ENCODE measurements at regions not wholly inside any gene's neighbourhood (a gene's known extent, or its start where the extent isn't known, plus 50 kb on each side); places are given as distances from the start of the nearest gene placed in this dataset.
"Not testable (repeated sequence)": the region's sequence is repeated elsewhere in the genome, so short reads cannot be mapped to it uniquely, and the experiment has no call there.

DNA sequence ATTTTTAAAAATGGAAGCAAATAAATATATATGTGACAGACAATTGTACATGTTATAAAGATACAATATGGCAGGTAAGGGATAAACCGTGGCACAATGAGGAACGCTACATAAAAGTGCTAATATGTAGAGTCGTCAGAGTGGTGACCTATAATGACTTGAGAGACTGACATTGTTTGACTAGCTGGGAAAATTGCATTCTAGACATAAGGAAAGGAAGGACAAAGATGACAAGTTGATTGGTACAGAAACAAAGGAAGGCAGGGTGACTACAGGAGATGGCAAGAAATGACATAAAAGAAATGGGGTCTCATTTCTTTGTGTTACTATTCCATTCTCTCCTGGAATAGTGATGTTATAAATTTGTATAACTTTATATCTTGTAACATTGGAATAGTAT is 420.4 kb downstream of the DSC3 start:
- Histone ChIP-seq H3K4me3 (no peak overlapping the region), H3K9me3 (replicated peaks) (no peaks in the 10 kb centered on the region), H3K27ac (no peak overlapping the region), H3K27me3 (replicated peaks) (no peaks in the 10 kb centered on the region), H3K4me1 (replicated peaks) (no peaks in the 10 kb centered on the region), H3K36me3 (no peaks in the 10 kb centered on the region)
- DNase-seq (ENCODE audit: low read depth in 1 of 2, low spot score in 2 of 2): no peak

DNA sequence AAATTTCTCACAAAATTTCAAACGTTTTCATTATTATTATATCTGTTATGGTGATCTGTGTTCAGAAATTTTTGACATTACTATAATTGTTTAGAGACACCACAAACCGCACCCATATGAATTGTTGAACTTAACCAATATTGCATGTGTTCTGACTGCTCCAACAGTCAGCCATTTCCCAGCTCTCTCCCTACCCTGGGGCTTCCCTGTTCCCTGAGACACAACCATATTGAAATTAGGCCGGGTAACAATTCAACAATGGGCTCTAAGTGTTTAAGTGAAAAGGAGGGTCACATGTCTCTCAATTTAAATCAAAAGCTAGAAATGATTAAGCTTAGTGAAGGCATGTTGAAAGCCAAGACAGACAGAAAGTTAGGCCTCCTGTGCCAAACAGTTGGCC is 424.0 kb downstream of the DSC3 start:
- Histone ChIP-seq H3K9me3 (replicated peaks) (no peaks in the 10 kb centered on the region), H3K4me3 (no peak overlapping the region), H3K27ac (no peak overlapping the region), H3K27me3 (replicated peaks) (no peaks in the 10 kb centered on the region), H3K4me1 (replicated peaks) (no peaks in the 10 kb centered on the region), H3K36me3 (no peaks in the 10 kb centered on the region)
- no peak for DNase-seq (ENCODE audit: low read depth in 1 of 2, low spot score in 2 of 2)

DNA sequence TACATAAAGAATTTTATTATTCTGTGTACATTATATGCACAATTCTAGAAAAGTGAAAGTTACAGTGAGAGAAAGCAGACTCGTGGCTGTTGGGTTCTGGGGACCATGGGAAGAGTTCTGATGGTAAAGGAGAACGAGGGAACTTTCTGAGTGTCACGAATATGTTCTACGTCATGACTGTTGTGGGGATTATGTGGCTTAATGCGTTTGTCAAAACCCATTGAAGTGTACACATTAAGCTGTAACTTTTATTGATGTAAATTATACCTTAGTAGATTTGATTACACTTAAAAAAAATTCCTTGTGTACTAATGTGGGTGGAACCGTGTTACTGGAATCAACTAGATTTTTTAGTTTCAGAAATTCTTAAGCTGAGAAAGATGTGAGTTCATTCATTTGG is 426.1 kb downstream of the DSC3 start:
- Histone ChIP-seq H3K27ac (no peak overlapping the region), H3K27me3 (replicated peaks) (no peaks in the 10 kb centered on the region), H3K9me3 (replicated peaks) (no peaks in the 10 kb centered on the region), H3K36me3 (no peaks in the 10 kb centered on the region), H3K4me1 (replicated peaks) (no peaks in the 10 kb centered on the region), H3K4me3 (no peak overlapping the region)
- no peak for DNase-seq (ENCODE audit: low read depth in 1 of 2, low spot score in 2 of 2)

DNA sequence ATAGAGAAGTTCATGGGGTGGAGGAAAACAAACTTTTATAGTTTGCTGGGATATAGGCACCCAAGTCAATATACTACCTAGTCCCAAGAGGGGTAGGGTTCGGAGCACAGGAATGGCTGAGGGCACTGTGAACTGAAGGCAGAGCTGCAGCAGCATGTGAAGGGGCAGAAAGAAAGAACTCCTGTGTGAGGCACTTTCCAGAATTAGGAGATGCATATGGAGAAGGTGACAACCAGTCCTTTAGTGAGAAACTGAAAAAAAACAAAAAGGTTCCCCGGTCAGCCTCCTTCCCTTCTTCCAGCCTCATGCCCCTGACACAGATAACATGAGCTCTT is 429.1 kb downstream of the DSC3 start:
- H3K9me3 ChIP-seq (replicated peaks): no peaks in the 10 kb centered on the region
- no peak for DNase-seq (ENCODE audit: low read depth in 1 of 2, low spot score in 2 of 2)
- no peaks in the 10 kb centered on the region for H3K27me3 ChIP-seq (replicated peaks)

DNA sequence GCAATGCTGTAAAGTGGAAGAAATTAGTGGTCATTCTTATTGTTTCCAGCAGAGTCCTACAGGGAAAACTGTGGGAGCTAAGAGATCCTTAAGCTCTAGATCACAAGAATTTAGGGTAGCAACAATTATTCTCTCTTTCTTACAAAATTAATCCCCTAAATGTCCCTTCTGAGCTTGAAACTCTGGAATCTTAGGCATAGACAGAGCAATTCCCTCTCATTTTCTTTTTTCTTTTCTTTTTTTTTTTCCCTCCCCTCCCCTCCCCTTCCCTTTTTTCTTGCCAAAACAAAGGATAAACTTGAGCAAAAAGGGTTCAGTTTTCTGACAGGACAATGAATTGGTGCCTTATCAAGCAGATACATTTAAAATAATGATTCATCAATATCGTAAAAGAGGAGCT is 441.0 kb downstream of the DSC3 start:
- DNase-seq (ENCODE audit: low read depth in 1 of 2, low spot score in 2 of 2): no peak
- H3K27me3 ChIP-seq (replicated peaks): no peaks in the 10 kb centered on the region

More for the DNA sequence above, 429.1 kb downstream of the DSC3 start:
- Histone ChIP-seq H3K4me3 (no peak overlapping the region), H3K27ac (no peak overlapping the region), H3K4me1 (replicated peaks) (no peaks in the 10 kb centered on the region), H3K36me3 (no peaks in the 10 kb centered on the region)

DNA sequence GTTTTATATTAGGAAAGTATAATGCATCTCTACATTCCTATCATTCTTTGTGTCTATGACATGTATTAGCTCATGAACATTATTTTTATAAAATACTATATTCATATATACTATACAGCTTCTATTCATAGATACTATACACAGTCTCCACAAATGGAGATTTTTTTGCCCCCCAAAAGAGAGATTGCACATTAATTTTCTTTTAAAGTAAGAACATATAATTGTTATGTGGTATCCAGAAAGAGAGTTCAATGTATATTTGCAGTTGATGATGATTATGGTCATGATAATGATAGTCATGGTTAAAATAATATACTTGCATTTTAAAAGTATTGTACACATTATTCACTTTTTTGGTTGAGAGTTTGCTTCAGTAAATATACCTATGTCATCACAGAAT is 445.3 kb downstream of the DSC3 start:
- Histone ChIP-seq H3K4me3 (no peak overlapping the region), H3K36me3 (no peaks in the 10 kb centered on the region), H3K4me1 (replicated peaks) (no peaks in the 10 kb centered on the region), H3K27ac (no peak overlapping the region), H3K27me3 (replicated peaks) (no peaks in the 10 kb centered on the region), H3K9me3 (replicated peaks) (no peaks in the 10 kb centered on the region)
- no peak for DNase-seq (ENCODE audit: low read depth in 1 of 2, low spot score in 2 of 2)

More for the DNA sequence above, 441.0 kb downstream of the DSC3 start:
- Histone ChIP-seq H3K27ac (no peak overlapping the region), H3K4me3 (no peak overlapping the region), H3K9me3 (replicated peaks) (no peaks in the 10 kb centered on the region), H3K36me3 (no peaks in the 10 kb centered on the region), H3K4me1 (replicated peaks) (no peaks in the 10 kb centered on the region)

DNA sequence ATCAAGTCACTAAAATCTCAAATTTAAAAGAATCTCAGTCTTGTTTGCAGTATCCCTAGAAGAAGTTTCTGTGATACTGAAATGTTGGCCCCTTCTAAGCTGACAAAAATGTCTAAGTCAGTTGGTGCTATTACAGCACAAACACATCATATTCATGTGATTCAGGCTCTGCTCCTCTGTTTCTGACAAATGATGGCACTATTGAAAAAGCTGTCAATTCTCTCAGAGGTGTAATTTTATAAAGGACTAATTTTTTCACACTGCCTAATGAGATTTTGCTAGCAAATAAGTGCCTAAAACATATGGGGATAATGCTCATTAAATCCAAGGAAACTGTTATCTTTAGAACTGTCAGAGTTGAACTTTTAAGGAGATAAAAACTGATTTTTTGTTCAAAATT is 445.9 kb downstream of the DSC3 start:
- no peak overlapping the region for H3K4me3 ChIP-seq
- H3K27me3 ChIP-seq (replicated peaks): no peaks in the 10 kb centered on the region
- no peaks in the 10 kb centered on the region for H3K4me1 ChIP-seq (replicated peaks)
- H3K27ac ChIP-seq: no peak overlapping the region
- no peaks in the 10 kb centered on the region for H3K9me3 ChIP-seq (replicated peaks)
- DNase-seq (ENCODE audit: low read depth in 1 of 2, low spot score in 2 of 2): no peak
- no peaks in the 10 kb centered on the region for H3K36me3 ChIP-seq

DNA sequence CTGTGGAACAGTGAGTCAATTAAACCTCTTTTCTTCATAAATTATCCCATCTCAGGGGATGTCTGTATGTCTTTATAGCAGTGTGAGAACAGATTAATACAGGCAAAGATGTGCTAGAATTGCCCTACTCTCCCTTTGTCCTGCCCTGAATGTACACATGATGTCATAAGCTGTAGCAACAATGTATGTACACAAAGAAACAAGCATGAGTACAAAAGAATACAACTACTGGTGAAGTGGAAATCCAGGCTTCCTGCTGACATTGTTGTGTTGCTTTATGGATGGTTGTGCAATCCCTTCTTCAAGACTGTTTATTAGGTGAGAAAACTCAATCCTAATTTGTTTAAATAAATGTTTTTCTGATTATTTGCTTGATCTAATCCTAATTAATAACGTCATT is 446.6 kb downstream of the DSC3 start:
- no peaks in the 10 kb centered on the region for H3K27me3 ChIP-seq (replicated peaks)
- H3K36me3 ChIP-seq: no peaks in the 10 kb centered on the region
- DNase-seq (ENCODE audit: low read depth in 1 of 2, low spot score in 2 of 2): no peak
- H3K4me1 ChIP-seq (replicated peaks): no peaks in the 10 kb centered on the region
- no peak overlapping the region for H3K4me3 ChIP-seq
- no peaks in the 10 kb centered on the region for H3K9me3 ChIP-seq (replicated peaks)
- H3K27ac ChIP-seq: no peak overlapping the region

DNA sequence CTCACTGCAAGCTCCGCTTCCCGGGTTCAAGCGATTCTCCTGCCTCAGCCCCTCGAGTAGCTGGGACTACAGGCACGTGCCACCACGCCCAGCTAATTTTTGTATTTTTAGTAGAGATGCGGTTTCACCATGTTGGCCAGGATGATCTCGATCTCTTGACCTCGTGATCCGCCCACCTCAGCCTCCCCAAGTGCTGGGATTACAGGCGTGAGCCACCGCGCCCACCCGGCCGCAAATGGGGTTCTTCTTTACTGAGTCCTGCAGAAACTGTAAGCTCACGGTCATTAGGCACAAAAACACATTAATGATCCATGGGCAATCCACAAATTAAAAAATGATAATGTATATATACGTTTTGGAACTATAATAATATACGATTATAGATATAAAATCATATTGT is 447.6 kb downstream of the DSC3 start:
- not testable (repeated sequence) for H3K9me3 ChIP-seq (replicated peaks); H3K27me3 ChIP-seq (replicated peaks); H3K4me1 ChIP-seq (replicated peaks); DNase-seq (ENCODE audit: low read depth in 1 of 2, low spot score in 2 of 2); H3K27ac ChIP-seq; H3K4me3 ChIP-seq; H3K36me3 ChIP-seq

DNA sequence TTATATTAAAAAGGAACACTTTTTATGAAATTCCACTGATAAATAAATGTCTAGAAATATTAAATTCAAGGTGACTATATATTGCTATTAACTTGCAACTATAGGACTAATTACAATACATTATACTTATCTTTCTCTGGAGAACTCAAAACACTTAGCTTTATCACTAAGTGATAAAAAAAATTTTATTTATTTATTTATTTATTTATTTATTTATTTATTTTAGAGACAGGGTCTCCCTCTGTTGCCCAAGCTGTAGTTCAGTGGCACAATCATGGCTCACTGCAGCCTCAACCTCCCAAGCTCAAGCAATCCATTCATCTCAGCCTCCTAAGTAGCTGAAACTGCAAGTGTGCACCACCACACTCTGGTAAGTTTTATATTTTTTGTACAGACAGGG is 451.1 kb downstream of the DSC3 start:
- no peaks in the 10 kb centered on the region for H3K36me3 ChIP-seq
- no peak overlapping the region for H3K4me3 ChIP-seq
- H3K27me3 ChIP-seq (replicated peaks): no peaks in the 10 kb centered on the region
- no peak overlapping the region for H3K27ac ChIP-seq
- no peaks in the 10 kb centered on the region for H3K9me3 ChIP-seq (replicated peaks)
- DNase-seq (ENCODE audit: low read depth in 1 of 2, low spot score in 2 of 2): no peak
- H3K4me1 ChIP-seq (replicated peaks): no peaks in the 10 kb centered on the region

DNA sequence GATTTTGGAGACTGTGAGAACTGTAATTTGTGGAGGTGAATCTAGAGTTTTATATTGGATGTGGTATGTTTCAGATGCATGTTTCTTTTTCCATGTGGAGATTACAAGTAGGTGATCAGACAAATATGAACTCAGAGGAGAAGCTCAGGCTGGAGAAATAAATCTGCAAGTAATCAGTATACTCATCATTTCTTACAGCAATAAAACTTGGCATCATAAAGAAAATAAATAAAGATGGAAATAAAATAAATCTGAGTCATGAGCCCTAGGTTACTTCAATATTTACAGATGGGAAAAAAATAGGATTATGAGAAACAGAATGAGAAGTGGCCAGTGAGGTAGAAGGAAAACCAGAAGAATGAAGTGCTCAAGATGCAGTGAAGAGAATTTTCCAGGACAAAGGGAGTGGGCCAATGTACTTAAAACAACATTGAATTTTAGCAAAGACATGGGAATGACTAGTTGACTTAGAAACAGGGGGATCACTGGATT is 453.8 kb downstream of the DSC3 start:
- Histone ChIP-seq H3K9me3 (replicated peaks) (no peaks in the 10 kb centered on the region), H3K27me3 (replicated peaks) (no peaks in the 10 kb centered on the region), H3K36me3 (no peaks in the 10 kb centered on the region), H3K4me1 (replicated peaks) (no peaks in the 10 kb centered on the region), H3K4me3 (no peak overlapping the region), H3K27ac (no peak overlapping the region)
- no peak for DNase-seq (ENCODE audit: low read depth in 1 of 2, low spot score in 2 of 2)

DNA sequence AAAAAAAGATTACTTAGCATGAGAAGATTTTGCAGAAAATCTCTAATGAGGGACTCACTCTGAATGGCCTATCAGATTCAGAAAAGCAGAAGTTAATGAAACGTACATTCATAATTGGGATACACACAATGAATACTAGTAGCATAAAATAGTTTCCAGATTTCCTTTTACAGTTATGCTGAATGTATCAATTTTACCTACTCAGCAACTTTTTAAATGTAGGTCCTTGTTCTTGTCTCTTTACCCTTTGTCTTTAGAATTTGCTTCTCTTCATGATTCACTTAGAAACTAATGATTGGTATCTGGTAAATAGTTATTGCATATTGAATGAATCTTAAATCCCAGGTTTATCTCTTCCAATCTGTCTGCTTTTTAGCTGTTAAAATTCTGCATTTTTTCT is 458.8 kb downstream of the DSC3 start:
- no peak for DNase-seq (ENCODE audit: low read depth in 1 of 2, low spot score in 2 of 2)
- H3K9me3 ChIP-seq (replicated peaks): no peaks in the 10 kb centered on the region
- no peaks in the 10 kb centered on the region for H3K36me3 ChIP-seq
- H3K4me3 ChIP-seq: no peak overlapping the region
- no peaks in the 10 kb centered on the region for H3K4me1 ChIP-seq (replicated peaks)
- no peaks in the 10 kb centered on the region for H3K27me3 ChIP-seq (replicated peaks)
- no peak overlapping the region for H3K27ac ChIP-seq

DNA sequence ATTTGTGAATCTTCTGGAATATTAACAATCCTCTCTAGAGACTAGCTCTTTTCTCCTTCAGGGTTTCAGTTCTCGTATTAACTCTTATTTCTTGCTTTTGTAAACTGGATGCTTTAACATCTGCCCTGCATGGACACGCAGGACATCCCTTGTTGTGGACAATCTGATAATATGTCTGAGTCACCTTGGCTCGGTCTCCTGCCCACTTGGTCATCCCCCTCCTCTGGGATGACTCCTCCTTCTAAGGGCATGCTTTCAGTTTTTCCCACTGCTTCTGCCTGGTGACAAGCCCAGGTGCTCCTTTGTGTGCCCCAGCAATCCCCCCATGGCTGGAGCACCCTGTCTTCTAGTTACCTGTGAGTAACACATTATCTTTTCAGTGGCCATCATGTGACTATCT is 460.5 kb downstream of the DSC3 start:
- Histone ChIP-seq H3K27me3 (replicated peaks) (no peaks in the 10 kb centered on the region), H3K4me1 (replicated peaks) (no peaks in the 10 kb centered on the region), H3K27ac (no peak overlapping the region), H3K4me3 (no peak overlapping the region), H3K9me3 (replicated peaks) (no peaks in the 10 kb centered on the region), H3K36me3 (no peaks in the 10 kb centered on the region)
- DNase-seq (ENCODE audit: low read depth in 1 of 2, low spot score in 2 of 2): no peak

DNA sequence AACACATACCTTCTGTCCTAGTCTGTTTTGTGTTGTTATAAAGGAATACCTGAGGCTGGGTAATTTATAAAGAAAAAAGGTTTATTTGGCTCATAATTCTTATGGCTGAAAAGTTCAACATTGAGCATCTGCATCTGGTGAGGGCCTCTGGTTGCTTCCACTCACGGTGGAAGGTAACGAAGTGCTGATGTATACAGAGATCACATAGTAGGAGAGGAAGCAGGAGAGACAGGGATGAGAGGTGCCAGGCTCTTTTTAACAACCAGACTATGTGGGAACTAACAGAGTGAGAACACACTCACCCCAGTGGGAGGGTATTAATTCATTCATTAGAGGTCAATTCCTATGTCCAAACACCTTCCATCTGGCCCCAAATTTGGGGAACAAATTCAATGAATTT is 463.8 kb downstream of the DSC3 start:
- no peak for DNase-seq (ENCODE audit: low read depth in 1 of 2, low spot score in 2 of 2)
- Histone ChIP-seq H3K9me3 (replicated peaks) (no peaks in the 10 kb centered on the region), H3K4me3 (no peak overlapping the region), H3K4me1 (replicated peaks) (no peaks in the 10 kb centered on the region), H3K27me3 (replicated peaks) (no peaks in the 10 kb centered on the region), H3K36me3 (no peaks in the 10 kb centered on the region), H3K27ac (no peak overlapping the region)

DNA sequence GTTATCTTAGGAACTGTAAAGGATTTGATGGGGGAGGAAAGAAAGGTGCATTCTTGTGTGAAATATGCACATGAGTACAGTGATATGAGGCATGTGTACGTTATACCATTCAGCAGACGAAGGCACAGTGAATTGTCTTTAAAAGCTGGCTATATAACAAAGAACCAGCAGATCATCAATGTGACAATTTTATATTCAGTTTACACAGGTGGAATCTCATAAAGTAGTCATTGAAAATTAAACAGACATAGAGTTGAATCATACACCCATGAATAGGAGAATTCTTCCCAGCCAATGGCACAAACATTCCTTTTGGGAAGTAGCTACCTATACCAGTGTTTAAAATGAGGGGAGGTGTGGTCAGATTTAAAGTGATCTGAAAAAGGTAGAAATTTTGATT is 470.3 kb downstream of the DSC3 start:
- Histone ChIP-seq H3K4me1 (replicated peaks) (no peaks in the 10 kb centered on the region), H3K27ac (no peak overlapping the region), H3K9me3 (replicated peaks) (no peaks in the 10 kb centered on the region), H3K4me3 (no peak overlapping the region), H3K36me3 (no peaks in the 10 kb centered on the region), H3K27me3 (replicated peaks) (no peaks in the 10 kb centered on the region)
- DNase-seq (ENCODE audit: low read depth in 1 of 2, low spot score in 2 of 2): no peak

Measured in SJSA1 (cell line).